ENCODE measurements at regions not wholly inside any gene's neighbourhood (a gene's known extent, or its start where the extent isn't known, plus 50 kb on each side); places are given as distances from the start of the nearest gene placed in this dataset.

GRCh38 chr2:200039724-200040650 lies 84.6 kb downstream of the MAIP1 start:
- no peak for TF ChIP-seq CTCF (IDR thresholded peaks at IDR 0.05; ENCODE audit: unreplicated experiment)
- Mint-ChIP-seq H3K36me3 (ENCODE audit: insufficient read depth) (peaks cover 2% of the 10 kb centered on the region), H3K4me3 (ENCODE audit: low read depth) (no peak overlapping the region), H3K27me3 (no peaks in the 10 kb centered on the region), H3K4me1 (ENCODE audit: low read depth) (peaks cover 3% of the 10 kb centered on the region), H3K9me3 (ENCODE audit: low read depth) (peaks cover 9% of the 10 kb centered on the region), H3K27ac (no peak overlapping the region)
- no peak for DNase-seq (ENCODE audit: low spot score, unreplicated experiment)

DNA sequence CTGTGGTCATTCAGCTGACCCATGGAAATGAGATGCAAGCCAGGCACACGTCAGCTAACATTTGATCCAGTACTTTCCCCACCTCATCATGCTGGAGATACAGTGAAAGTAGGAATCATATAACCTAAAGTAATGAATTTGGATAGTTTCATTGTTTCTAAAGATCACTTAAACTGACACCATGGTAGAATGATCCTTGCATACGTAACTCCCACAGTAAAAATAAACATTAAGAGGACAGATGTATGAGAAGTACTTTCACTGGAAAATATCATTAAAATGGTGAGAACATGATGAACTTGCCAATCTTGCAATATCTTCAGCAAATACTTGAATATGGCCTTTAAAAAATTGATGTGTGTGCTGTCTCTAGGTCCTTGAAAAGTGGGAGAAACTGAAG lies 85.4 kb downstream of the MAIP1 start:
- Mint-ChIP-seq H3K4me3 (ENCODE audit: low read depth) (no peak overlapping the region), H3K4me1 (ENCODE audit: low read depth) (peaks cover 3% of the 10 kb centered on the region), H3K27ac (no peak overlapping the region), H3K9me3 (ENCODE audit: low read depth) (peaks cover 15% of the 10 kb centered on the region), H3K27me3 (no peaks in the 10 kb centered on the region), H3K36me3 (ENCODE audit: insufficient read depth) (peaks cover 3% of the 10 kb centered on the region)
- no peak for DNase-seq (ENCODE audit: low spot score, unreplicated experiment)
- TF ChIP-seq CTCF (IDR thresholded peaks at IDR 0.05; ENCODE audit: unreplicated experiment): no peak

- TF ChIP-seq CTCF (IDR thresholded peaks at IDR 0.05; ENCODE audit: unreplicated experiment): no peak
- H3K9me3 Mint-ChIP-seq (ENCODE audit: low read depth): peaks cover 21% of the 10 kb centered on the region
- peaks cover 3% of the 10 kb centered on the region for H3K36me3 Mint-ChIP-seq (ENCODE audit: insufficient read depth)
- H3K27me3 Mint-ChIP-seq: no peaks in the 10 kb centered on the region
- no peak for DNase-seq (ENCODE audit: low spot score, unreplicated experiment)
- H3K27ac Mint-ChIP-seq: no peak overlapping the region
- H3K4me1 Mint-ChIP-seq (ENCODE audit: low read depth): peaks cover 3% of the 10 kb centered on the region
- no peak overlapping the region for H3K4me3 Mint-ChIP-seq (ENCODE audit: low read depth)
Observed at GRCh38 chr2:200041639-200042038, 86.3 kb downstream of the MAIP1 start.

- no peak overlapping the region for H3K27ac Mint-ChIP-seq
- H3K4me3 Mint-ChIP-seq (ENCODE audit: low read depth): no peak overlapping the region
- peaks cover 3% of the 10 kb centered on the region for H3K4me1 Mint-ChIP-seq (ENCODE audit: low read depth)
- H3K9me3 Mint-ChIP-seq (ENCODE audit: low read depth): peaks cover 24% of the 10 kb centered on the region
- H3K36me3 Mint-ChIP-seq (ENCODE audit: insufficient read depth): peaks cover 3% of the 10 kb centered on the region
- no peak for TF ChIP-seq CTCF (IDR thresholded peaks at IDR 0.05; ENCODE audit: unreplicated experiment)
- DNase-seq (ENCODE audit: low spot score, unreplicated experiment): no peak
- H3K27me3 Mint-ChIP-seq: no peaks in the 10 kb centered on the region
Observed at GRCh38 chr2:200042102-200042735, 86.8 kb downstream of the MAIP1 start.

GRCh38 chr2:200042944-200043343 lies 87.6 kb downstream of the MAIP1 start:
- peaks cover 3% of the 10 kb centered on the region for H3K36me3 Mint-ChIP-seq (ENCODE audit: insufficient read depth)
- TF ChIP-seq CTCF (IDR thresholded peaks at IDR 0.05; ENCODE audit: unreplicated experiment): no peak
- no peak for DNase-seq (ENCODE audit: low spot score, unreplicated experiment)
- H3K27ac Mint-ChIP-seq: no peak overlapping the region
- H3K9me3 Mint-ChIP-seq (ENCODE audit: low read depth): peaks cover 24% of the 10 kb centered on the region
- peaks cover 4% of the 10 kb centered on the region for H3K4me1 Mint-ChIP-seq (ENCODE audit: low read depth)
- H3K4me3 Mint-ChIP-seq (ENCODE audit: low read depth): no peak overlapping the region
- H3K27me3 Mint-ChIP-seq: no peaks in the 10 kb centered on the region
